Liver (tissue), 8 donors: ENCODE measurements at regions not wholly inside any gene's neighbourhood (a gene's known extent, or its start where the extent isn't known, plus 50 kb on each side); places are given as distances from the start of the nearest gene placed in this dataset.

Experiments used
- DNase-seq: peaks from one replicate; pipeline ENCODE4 v3.0.0-alpha.2; 2017; ENCODE audit warnings: low spot score
- H3K27ac ChIP-seq, 2 donors: one replicate each; pipeline ENCODE4 v1.7.0; 2013; ENCODE audit warnings: inconsistent platforms in 2 of 2, low read length in 2 of 2, control low read depth in 1 of 2, low read depth in 1 of 2, mild to moderate bottlenecking in 1 of 2
- H3K27me3 ChIP-seq, 4 donors: one replicate each; pipeline versions ENCODE4 v1.6.1 to v1.7.0; 2013; ENCODE audit warnings: low read length in 3 of 4, inconsistent platforms in 1 of 4, mild to moderate bottlenecking in 1 of 4, moderate library complexity in 1 of 4; ENCODE audit not compliant: control insufficient read depth in 4 of 4, insufficient read depth in 4 of 4
- H3K36me3 ChIP-seq, 4 donors: one replicate each; pipeline versions ENCODE4 v1.6.1 to v1.7.0; 2013; ENCODE audit warnings: low read length in 3 of 4, mild to moderate bottlenecking in 3 of 4, low read depth in 1 of 4, moderate library complexity in 1 of 4; ENCODE audit not compliant: control insufficient read depth in 4 of 4, insufficient read depth in 3 of 4
- H3K4me1 ChIP-seq, 4 donors: one replicate each; pipeline versions ENCODE4 v1.6.1 to v1.7.0; 2013; ENCODE audit warnings: low read length in 3 of 4, mild to moderate bottlenecking in 3 of 4, moderate library complexity in 1 of 4; ENCODE audit not compliant: control insufficient read depth in 4 of 4, insufficient read depth in 4 of 4
- H3K4me3 ChIP-seq, 3 donors: one replicate each; pipeline versions ENCODE4 v1.6.1 to v1.7.0; 2013; ENCODE audit warnings: low read length in 3 of 3, control low read depth in 1 of 3, low read depth in 1 of 3, mild to moderate bottlenecking in 1 of 3
- H3K9ac ChIP-seq, 2 donors: one replicate each; pipeline ENCODE4 v1.7.0; 2013; ENCODE audit warnings: low read length in 2 of 2, mild to moderate bottlenecking in 2 of 2, moderate library complexity in 2 of 2, control low read depth in 1 of 2, low read depth in 1 of 2
- H3K9me3 ChIP-seq, 4 donors: one replicate each; pipeline versions ENCODE4 v1.6.1 to v1.7.0; 2013; ENCODE audit warnings: low read length in 3 of 4; ENCODE audit not compliant: control insufficient read depth in 4 of 4
- ATF3 ChIP-seq: IDR thresholded peaks from 2 replicates; pipeline ENCODE4 v1.6.1; 2016; ENCODE audit warnings: antibody characterized with exemption
- CTCF ChIP-seq: fragments of 150-350 bp; IDR thresholded peaks from 2 replicates; pipeline ENCODE4 v1.5.1; 2017; ENCODE audit warnings: improper control_type of control experiment, low read depth, low read length; ENCODE audit not compliant: missing input control
- EGR1 ChIP-seq, 2 donors: IDR thresholded peaks; 2 replicates each; pipeline ENCODE4 v1.6.1; 2016 to 2018; ENCODE audit warnings: antibody characterized with exemption in 2 of 2, low read depth in 2 of 2
- FOXA1 ChIP-seq: IDR thresholded peaks from 2 replicates; pipeline ENCODE4 v1.6.1; 2016; ENCODE audit warnings: antibody characterized with exemption
- GABPA ChIP-seq, 2 donors: IDR thresholded peaks in 1 of 2; conservative IDR thresholded peaks in 1 of 2; 2 replicates each; pipeline ENCODE4 v1.6.1; 2016; ENCODE audit warnings: antibody characterized with exemption in 2 of 2, mild to moderate bottlenecking in 1 of 2, moderate library complexity in 1 of 2
- HNF4A ChIP-seq, 2 donors: conservative IDR thresholded peaks; 2 replicates each; pipeline ENCODE4 v1.6.1; 2016; ENCODE audit warnings: antibody characterized with exemption in 2 of 2, mild to moderate bottlenecking in 2 of 2
- JUND ChIP-seq, 2 donors: IDR thresholded peaks; 2 replicates each; pipeline ENCODE4 v1.6.1; 2016; ENCODE audit warnings: antibody characterized with exemption in 2 of 2
- MAX ChIP-seq: IDR thresholded peaks from 2 replicates; pipeline ENCODE4 v1.6.1; 2016; ENCODE audit warnings: antibody characterized with exemption
- NR2F2 ChIP-seq: IDR thresholded peaks from 2 replicates; pipeline ENCODE4 v1.6.1; 2016; ENCODE audit warnings: antibody characterized with exemption
- RAD21 ChIP-seq, 2 donors: IDR thresholded peaks; 2 replicates each; pipeline ENCODE4 v1.6.1; 2016; ENCODE audit warnings: antibody characterized with exemption in 2 of 2, mild to moderate bottlenecking in 2 of 2
- REST ChIP-seq: IDR thresholded peaks from 2 replicates; pipeline ENCODE4 v1.6.1; 2016; ENCODE audit warnings: antibody characterized with exemption, mild to moderate bottlenecking
- RXRA ChIP-seq, 2 donors: IDR thresholded peaks; 2 replicates each; pipeline ENCODE4 v1.6.1; 2017 to 2018; ENCODE audit warnings: antibody characterized with exemption in 2 of 2, mild to moderate bottlenecking in 1 of 2
- SP1 ChIP-seq: IDR thresholded peaks from 2 replicates; pipeline ENCODE4 v1.6.1; 2018; ENCODE audit warnings: antibody characterized with exemption, mild to moderate bottlenecking
- TAF1 ChIP-seq: conservative IDR thresholded peaks from 2 replicates; pipeline ENCODE4 v1.6.1; 2016; ENCODE audit warnings: antibody characterized with exemption, mild to moderate bottlenecking
- YY1 ChIP-seq: IDR thresholded peaks from 2 replicates; pipeline ENCODE4 v1.6.1; 2016; ENCODE audit warnings: antibody characterized with exemption, mild to moderate bottlenecking
- ZBTB33 ChIP-seq: IDR thresholded peaks from 2 replicates; pipeline ENCODE4 v1.6.1; 2016; ENCODE audit warnings: antibody characterized with exemption
- WGBS: extraction: QIAGEN DNeasy Blood & Tissue Kit; methylation state at CpG from one replicate; pipeline ENCODE4 v1.1.7; 2013; 5-methylcytosine and 5-hydroxymethylcytosine counted together
- donor health status: healthy.
- donor health status: healthy.
- donor health status: healthy.
- donor health status: healthy.
- donor health status: healthy.

- H3K4me3 ChIP-seq, result no peak overlapping the region
- H3K9me3 ChIP-seq, result no peaks in the 10 kb centered on the region
- WGBS, result 79% methylated on average over 8 of the region's 8 CpGs
- no peaks in the 10 kb centered on the region for H3K4me1 ChIP-seq
- H3K36me3 ChIP-seq, result no peaks in the 10 kb centered on the region
- no peak overlapping the region for H3K27ac ChIP-seq
- H3K9ac ChIP-seq, result no peak overlapping the region
- TF ChIP-seq RAD21 (IDR thresholded peaks at IDR 0.05), result no peak
- no peak for TF ChIP-seq REST
- TF ChIP-seq FOXA1, result no peak
- no peak for TF ChIP-seq YY1
- TF ChIP-seq MAX, result no peak
- no peak for TF ChIP-seq CTCF
- TF ChIP-seq EGR1 (IDR thresholded peaks at IDR 0.05; ENCODE audit: low read depth in 2 of 2), result no peak
- no peak for TF ChIP-seq ATF3
- no peak for TF ChIP-seq HNF4A (conservative IDR thresholded peaks at IDR 0.05)
- TF ChIP-seq GABPA (IDR thresholded peaks at IDR 0.05 in 1 of 2, conservative IDR thresholded peaks at IDR 0.05 in 1 of 2), result no peak
- TF ChIP-seq TAF1, result no peak
- no peak for TF ChIP-seq JUND (IDR thresholded peaks at IDR 0.05)
- no peak for DNase-seq
- no peaks in the 10 kb centered on the region for H3K27me3 ChIP-seq
These were observed 749.9 kb downstream of the BCL11A start for GRCh38 chr2:59803586-59803985.

- no peak overlapping the region for H3K27ac ChIP-seq
- H3K4me1 ChIP-seq, result no peaks in the 10 kb centered on the region
- DNase-seq, result no peak
- TF ChIP-seq JUND (IDR thresholded peaks at IDR 0.05) (no peak), FOXA1 (no peak), SP1 (no peak), ATF3 (no peak), TAF1 (no peak), ZBTB33 (no peak), MAX (no peak), RAD21 (IDR thresholded peaks at IDR 0.05) (no peak), GABPA (IDR thresholded peaks at IDR 0.05 in 1 of 2, conservative IDR thresholded peaks at IDR 0.05 in 1 of 2) (no peak), REST (no peak), HNF4A (conservative IDR thresholded peaks at IDR 0.05) (no peak), RXRA (IDR thresholded peaks at IDR 0.05) (no peak), YY1 (no peak), NR2F2 (no peak)
- no peaks in the 10 kb centered on the region for H3K36me3 ChIP-seq
- no peaks in the 10 kb centered on the region for H3K27me3 ChIP-seq
- no peak overlapping the region for H3K9ac ChIP-seq
- H3K9me3 ChIP-seq, result peaks cover 1 to 6% (median 3%) of the 10 kb centered on the region in 4 donors
- no peak overlapping the region for H3K4me3 ChIP-seq
- WGBS, result 90% methylated on average over 9 of the region's 9 CpGs
These were observed 754.7 kb downstream of the BCL11A start for GRCh38 chr2:59798687-59799232.
